ENCODE measurements at regions not wholly inside any gene's neighbourhood (a gene's known extent, or its start where the extent isn't known, plus 50 kb on each side); places are given as distances from the start of the nearest gene placed in this dataset.
"Not testable (repeated sequence)": the region's sequence is repeated elsewhere in the genome, so short reads cannot be mapped to it uniquely, and the experiment has no call there.

- Mint-ChIP-seq H3K4me1 (no peaks in the 10 kb centered on the region), H3K4me3 (no peak overlapping the region), H3K27ac (no peak overlapping the region), H3K27me3 (ENCODE audit: low read depth) (no peaks in the 10 kb centered on the region), H3K9me3 (no peaks in the 10 kb centered on the region), H3K36me3 (no peaks in the 10 kb centered on the region)
- DNase-seq (ENCODE audit: low spot score in 2 of 2, unreplicated experiment in 2 of 2), result no peak
- no peak for TF ChIP-seq CTCF (IDR thresholded peaks at IDR 0.05; ENCODE audit: unreplicated experiment)
Observed at GRCh38 chr2:138298120-138298814, 203.3 kb upstream of the SPOPL start.

GRCh38 chr2:138298900-138299299 lies 202.7 kb upstream of the SPOPL start:
- H3K36me3 Mint-ChIP-seq, result no peaks in the 10 kb centered on the region
- no peak overlapping the region for H3K27ac Mint-ChIP-seq
- H3K4me1 Mint-ChIP-seq, result no peaks in the 10 kb centered on the region
- H3K4me3 Mint-ChIP-seq, result no peak overlapping the region
- no peak for TF ChIP-seq CTCF (IDR thresholded peaks at IDR 0.05; ENCODE audit: unreplicated experiment)
- DNase-seq (ENCODE audit: low spot score in 2 of 2, unreplicated experiment in 2 of 2), result no peak
- H3K9me3 Mint-ChIP-seq, result no peaks in the 10 kb centered on the region
- H3K27me3 Mint-ChIP-seq (ENCODE audit: low read depth), result no peaks in the 10 kb centered on the region

GRCh38 chr2:138306626-138307025 lies 194.9 kb upstream of the SPOPL start:
- TF ChIP-seq CTCF (IDR thresholded peaks at IDR 0.05; ENCODE audit: unreplicated experiment), result no peak
- no peaks in the 10 kb centered on the region for H3K4me1 Mint-ChIP-seq
- H3K27ac Mint-ChIP-seq, result no peak overlapping the region
- DNase-seq (ENCODE audit: low spot score in 2 of 2, unreplicated experiment in 2 of 2), result no peak
- no peaks in the 10 kb centered on the region for H3K9me3 Mint-ChIP-seq
- no peaks in the 10 kb centered on the region for H3K36me3 Mint-ChIP-seq
- H3K27me3 Mint-ChIP-seq (ENCODE audit: low read depth), result no peaks in the 10 kb centered on the region
- no peak overlapping the region for H3K4me3 Mint-ChIP-seq

- Mint-ChIP-seq H3K4me1 (no peaks in the 10 kb centered on the region), H3K36me3 (no peaks in the 10 kb centered on the region), H3K27ac (no peak overlapping the region), H3K9me3 (no peaks in the 10 kb centered on the region), H3K27me3 (ENCODE audit: low read depth) (no peaks in the 10 kb centered on the region), H3K4me3 (no peak overlapping the region)
- no peak for TF ChIP-seq CTCF (IDR thresholded peaks at IDR 0.05; ENCODE audit: unreplicated experiment)
- no peak for DNase-seq (ENCODE audit: low spot score in 2 of 2, unreplicated experiment in 2 of 2)
Observed at GRCh38 chr2:138307099-138307498, 194.5 kb upstream of the SPOPL start.

- Mint-ChIP-seq H3K36me3 (peaks cover 4% of the 10 kb centered on the region), H3K4me1 (no peaks in the 10 kb centered on the region), H3K4me3 (no peak overlapping the region), H3K27ac (no peak overlapping the region), H3K27me3 (ENCODE audit: low read depth) (no peaks in the 10 kb centered on the region), H3K9me3 (peaks cover 6% of the 10 kb centered on the region)
- no peak for DNase-seq (ENCODE audit: low spot score in 2 of 2, unreplicated experiment in 2 of 2)
- no peak for TF ChIP-seq CTCF (IDR thresholded peaks at IDR 0.05; ENCODE audit: unreplicated experiment)
Observed at GRCh38 chr2:138309760-138310159, 191.8 kb upstream of the SPOPL start.

GRCh38 chr2:138312061-138312460 lies 189.5 kb upstream of the SPOPL start:
- Mint-ChIP-seq H3K36me3 (peaks cover 8% of the 10 kb centered on the region), H3K4me1 (no peaks in the 10 kb centered on the region), H3K9me3 (peaks cover 14% of the 10 kb centered on the region), H3K27ac (no peak overlapping the region), H3K4me3 (no peak overlapping the region), H3K27me3 (ENCODE audit: low read depth) (no peaks in the 10 kb centered on the region)
- DNase-seq (ENCODE audit: low spot score in 2 of 2, unreplicated experiment in 2 of 2), result no peak
- TF ChIP-seq CTCF (IDR thresholded peaks at IDR 0.05; ENCODE audit: unreplicated experiment), result no peak

GRCh38 chr2:138315619-138316018 lies 186.0 kb upstream of the SPOPL start:
- H3K27me3 Mint-ChIP-seq (ENCODE audit: low read depth); H3K4me1 Mint-ChIP-seq; DNase-seq (ENCODE audit: low spot score in 2 of 2, unreplicated experiment in 2 of 2); H3K4me3 Mint-ChIP-seq; H3K27ac Mint-ChIP-seq; H3K36me3 Mint-ChIP-seq: not testable (repeated sequence)
- peaks cover 17% of the 10 kb centered on the region for H3K9me3 Mint-ChIP-seq
